ENCODE measurements at regions not wholly inside any gene's neighbourhood (a gene's known extent, or its start where the extent isn't known, plus 50 kb on each side); places are given as distances from the start of the nearest gene placed in this dataset.

DNA sequence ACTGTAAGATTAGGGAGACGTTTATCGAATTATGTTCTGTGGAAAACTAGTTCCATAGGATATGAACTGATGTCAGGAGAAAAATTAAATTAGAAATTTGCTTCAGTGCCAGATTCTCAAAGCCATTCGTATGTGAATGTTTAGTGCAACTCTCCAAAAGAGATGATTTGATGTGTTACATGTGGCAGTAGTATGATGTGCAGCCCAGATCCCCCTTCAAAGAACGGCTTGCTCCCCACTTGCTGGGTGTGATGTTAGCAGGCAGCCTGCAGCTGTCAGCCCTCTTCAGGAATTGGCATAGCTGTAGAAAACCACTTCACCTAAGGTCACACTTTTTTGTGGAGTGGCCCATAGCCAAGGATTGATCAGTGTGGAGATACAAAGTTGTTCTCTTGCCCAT is 127.0 kb upstream of the CCDC54 start:
- TF ChIP-seq, protein P1, sequence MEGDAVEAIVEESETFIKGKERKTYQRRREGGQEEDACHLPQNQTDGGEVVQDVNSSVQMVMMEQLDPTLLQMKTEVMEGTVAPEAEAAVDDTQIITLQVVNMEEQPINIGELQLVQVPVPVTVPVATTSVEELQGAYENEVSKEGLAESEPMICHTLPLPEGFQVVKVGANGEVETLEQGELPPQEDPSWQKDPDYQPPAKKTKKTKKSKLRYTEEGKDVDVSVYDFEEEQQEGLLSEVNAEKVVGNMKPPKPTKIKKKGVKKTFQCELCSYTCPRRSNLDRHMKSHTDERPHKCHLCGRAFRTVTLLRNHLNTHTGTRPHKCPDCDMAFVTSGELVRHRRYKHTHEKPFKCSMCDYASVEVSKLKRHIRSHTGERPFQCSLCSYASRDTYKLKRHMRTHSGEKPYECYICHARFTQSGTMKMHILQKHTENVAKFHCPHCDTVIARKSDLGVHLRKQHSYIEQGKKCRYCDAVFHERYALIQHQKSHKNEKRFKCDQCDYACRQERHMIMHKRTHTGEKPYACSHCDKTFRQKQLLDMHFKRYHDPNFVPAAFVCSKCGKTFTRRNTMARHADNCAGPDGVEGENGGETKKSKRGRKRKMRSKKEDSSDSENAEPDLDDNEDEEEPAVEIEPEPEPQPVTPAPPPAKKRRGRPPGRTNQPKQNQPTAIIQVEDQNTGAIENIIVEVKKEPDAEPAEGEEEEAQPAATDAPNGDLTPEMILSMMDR (IDR thresholded peaks at IDR 0.05) = no peak
- Histone ChIP-seq H3K27ac (no peak overlapping the region), H3K4me1 (no peaks in the 10 kb centered on the region), H3K4me3 (no peak overlapping the region), H3K27me3 (no peaks in the 10 kb centered on the region), H3K9me3 (no peaks in the 10 kb centered on the region), H3K36me3 (peaks cover 15% of the 10 kb centered on the region)
- DNase-seq = no peak
- ATAC-seq = no peak
- intact Hi-C loops (cut with DNase I) = no loop called here

DNA sequence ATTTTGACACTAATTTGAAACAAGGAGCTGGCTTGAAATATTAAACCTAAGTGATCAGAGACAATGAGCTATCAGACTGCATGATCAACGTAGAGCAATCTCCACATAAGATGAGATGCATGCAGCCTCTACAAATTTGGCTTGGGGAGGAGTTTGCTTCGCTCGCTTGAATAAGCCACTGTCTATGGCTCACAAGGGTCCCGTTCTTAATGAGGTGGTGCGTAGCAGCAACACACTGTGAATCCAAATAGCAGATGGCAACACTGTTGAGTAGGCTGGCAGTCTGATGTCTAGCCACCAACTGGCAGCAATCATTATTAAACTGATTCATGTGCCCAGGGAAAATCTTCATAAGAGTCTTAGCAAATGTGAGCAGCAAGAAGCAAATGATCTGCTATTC is 125.4 kb upstream of the CCDC54 start:
- no peaks in the 10 kb centered on the region for H3K9me3 ChIP-seq
- no peak for ATAC-seq
- TF ChIP-seq, protein P1 (IDR thresholded peaks at IDR 0.05) = no peak
- DNase-seq = no peak
- H3K27me3 ChIP-seq = no peaks in the 10 kb centered on the region
- H3K4me3 ChIP-seq = no peak overlapping the region
- H3K4me1 ChIP-seq = no peaks in the 10 kb centered on the region
- H3K27ac ChIP-seq = no peak overlapping the region
- H3K36me3 ChIP-seq = peaks cover 15% of the 10 kb centered on the region
- intact Hi-C loops (cut with DNase I) = no loop called here

DNA sequence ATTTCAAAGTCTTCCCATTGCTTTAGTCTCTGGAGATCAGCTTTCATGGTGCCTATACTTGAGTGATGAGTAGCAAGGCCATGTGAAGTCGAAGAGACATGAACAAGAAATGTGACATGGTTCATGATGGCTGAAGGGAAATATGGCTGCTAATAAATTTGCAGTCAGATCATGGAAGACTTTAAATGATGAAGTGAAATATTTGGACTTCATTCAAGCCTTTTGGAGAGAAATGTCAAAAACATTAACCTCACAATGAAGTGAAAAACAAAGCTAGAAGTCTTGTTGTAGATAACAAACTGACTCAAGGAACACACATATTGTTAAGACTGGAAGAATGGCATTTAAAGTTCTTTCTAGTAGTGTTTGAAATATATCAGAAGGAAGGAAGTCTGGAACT is 120.3 kb upstream of the CCDC54 start:
- H3K9me3 ChIP-seq = no peaks in the 10 kb centered on the region
- intact Hi-C loops (cut with DNase I) = no loop called here
- H3K36me3 ChIP-seq = no peaks in the 10 kb centered on the region
- no peaks in the 10 kb centered on the region for H3K27me3 ChIP-seq
- ATAC-seq (no peak), DNase-seq (no peak)
- no peak overlapping the region for H3K4me3 ChIP-seq
- no peaks in the 10 kb centered on the region for H3K4me1 ChIP-seq
- H3K27ac ChIP-seq = no peak overlapping the region
- TF ChIP-seq, protein P1 (IDR thresholded peaks at IDR 0.05) = no peak

GRCh38 chr3:107258300-107258699 is 118.9 kb upstream of the CCDC54 start:
- DNase-seq (no peak), ATAC-seq (no peak)
- Histone ChIP-seq H3K4me3 (no peak overlapping the region), H3K36me3 (no peaks in the 10 kb centered on the region), H3K27ac (no peak overlapping the region), H3K27me3 (no peaks in the 10 kb centered on the region), H3K4me1 (no peaks in the 10 kb centered on the region), H3K9me3 (no peaks in the 10 kb centered on the region)
- intact Hi-C loops (cut with DNase I) = no loop called here
- TF ChIP-seq, protein P1 (IDR thresholded peaks at IDR 0.05) = no peak

DNA sequence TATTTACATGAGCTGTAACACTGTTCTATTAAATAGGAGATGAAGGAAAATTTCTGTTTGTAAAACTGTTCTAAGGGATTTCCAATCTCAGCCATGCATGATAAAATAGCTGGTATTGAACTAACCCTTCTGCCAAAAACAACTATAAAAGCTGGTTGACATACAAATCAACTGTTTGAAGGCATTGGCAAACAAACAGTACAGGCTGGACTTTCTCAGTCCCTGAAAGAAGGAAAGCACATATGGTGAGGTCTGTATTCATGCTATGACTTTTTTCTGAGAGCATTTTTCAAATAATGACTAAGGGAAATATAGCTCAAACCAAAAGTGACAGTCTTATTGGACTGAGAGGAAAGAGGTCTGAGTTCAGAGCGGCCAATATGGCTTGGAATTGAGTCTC is 117.0 kb upstream of the CCDC54 start:
- intact Hi-C loops (cut with DNase I) = no loop called here
- no peak for ATAC-seq
- peaks cover 4% of the 10 kb centered on the region for H3K4me1 ChIP-seq
- TF ChIP-seq, protein P1 (IDR thresholded peaks at IDR 0.05) = no peak
- H3K27ac ChIP-seq = no peak overlapping the region
- H3K36me3 ChIP-seq = no peaks in the 10 kb centered on the region
- no peak for DNase-seq
- H3K9me3 ChIP-seq = no peaks in the 10 kb centered on the region
- H3K4me3 ChIP-seq = no peak overlapping the region
- H3K27me3 ChIP-seq = no peaks in the 10 kb centered on the region

DNA sequence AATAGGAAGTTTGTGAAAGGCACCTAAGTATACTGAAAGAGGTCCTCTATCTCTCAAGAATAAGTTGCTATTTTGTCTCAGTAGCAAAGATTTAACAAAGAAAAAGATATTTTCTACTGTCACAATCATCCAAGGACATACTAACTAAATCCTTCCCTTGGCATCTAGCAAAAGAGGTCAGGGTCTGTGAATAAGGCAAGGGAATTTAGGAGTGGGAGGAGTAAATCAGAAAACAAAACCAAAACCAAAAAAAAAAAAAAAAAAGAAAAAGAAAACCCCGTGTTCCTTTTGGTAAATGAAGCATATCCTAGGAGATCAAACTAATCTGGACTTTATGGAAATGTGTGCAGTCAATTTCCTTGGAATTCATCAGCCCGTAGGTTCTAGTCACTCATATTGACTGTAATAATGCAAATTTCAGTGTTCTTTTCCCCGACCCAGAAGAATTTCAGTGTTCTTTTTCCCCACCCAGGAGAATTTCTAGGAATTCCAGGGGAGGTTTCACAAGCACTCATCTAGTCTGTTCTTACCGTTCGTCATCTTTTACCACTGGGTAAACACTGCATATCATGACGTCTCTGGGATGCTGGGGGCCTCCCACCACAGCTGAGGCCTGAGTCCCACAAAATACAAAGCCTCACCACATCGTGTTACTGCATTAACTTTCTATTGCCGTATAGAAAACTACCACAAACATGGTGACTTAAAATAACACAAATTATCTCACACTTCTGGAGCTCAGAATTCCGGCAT is 113.8 kb upstream of the CCDC54 start:
- Histone ChIP-seq H3K9me3 (no peaks in the 10 kb centered on the region), H3K4me3 (peak overlapping the region; percentile 16), H3K4me1 (peaks cover 4% of the 10 kb centered on the region), H3K36me3 (no peaks in the 10 kb centered on the region), H3K27me3 (no peaks in the 10 kb centered on the region), H3K27ac (no peak overlapping the region)
- intact Hi-C loops (cut with DNase I) = no loop called here
- TF ChIP-seq, protein P1 (IDR thresholded peaks at IDR 0.05) = no peak
- ATAC-seq (no peak), DNase-seq (no peak)
